Activated CD8-positive, alpha-beta T cell treated with anti-CD3 and anti-CD28 coated beads for 36 hours (primary cell): ENCODE measurements at regions not wholly inside any gene's neighbourhood (a gene's known extent, or its start where the extent isn't known, plus 50 kb on each side); places are given as distances from the start of the nearest gene placed in this dataset.

Experiments
- ATAC-seq: fragments of 200-7000 bp; cut with Tn5 transposase; one replicate; pipeline ENCODE4 v1.10.0; 2021; ENCODE audit warnings: mild to moderate bottlenecking, moderate library complexity
- CTCF ChIA-PET: fragments of 350-600 bp; sonication (Branson Sonifier 250); formaldehyde crosslinking; loops from one replicate; lab custom pipeline; 2021; ENCODE audit warnings: antibody characterized with exemption; lab: Charles Lee
- POLR2A ChIA-PET: fragments of 350-600 bp; sonication (Branson Sonifier 250); formaldehyde crosslinking; loops from one replicate; lab custom pipeline; 2021; ENCODE audit warnings: antibody characterized with exemption; lab: Charles Lee
- DNase-seq: peaks from one replicate; pipeline ENCODE4 v3.0.0-alpha.2; 2020
- H3K27ac Mint-ChIP-seq: one replicate; pipeline ENCODE4 v1.8.0; 2021; ENCODE audit warnings: mild to moderate bottlenecking, mixed read lengths
- H3K27me3 Mint-ChIP-seq: one replicate; pipeline ENCODE4 v1.8.0; 2021; ENCODE audit warnings: mixed read lengths
- H3K36me3 Mint-ChIP-seq: one replicate; pipeline ENCODE4 v1.8.0; 2021; ENCODE audit warnings: low read depth, mixed read lengths
- H3K4me1 Mint-ChIP-seq: one replicate; pipeline ENCODE4 v1.8.0; 2021; ENCODE audit warnings: low read depth, mixed read lengths
- H3K4me3 Mint-ChIP-seq: one replicate; pipeline ENCODE4 v1.8.0; 2021; ENCODE audit warnings: mild to moderate bottlenecking, moderate library complexity, mixed read lengths
- H3K9me3 Mint-ChIP-seq: one replicate; pipeline ENCODE4 v1.8.0; 2021; ENCODE audit warnings: mixed read lengths
- intact Hi-C: fragments of 100-400 bp; cut with micrococcal nuclease; formaldehyde crosslinking; loops from one replicate; pipeline ENCODE4 v1.10.0; 2022
- TF ChIP-seq, protein P1 (sequence below): fragments of 200-600 bp; IDR thresholded peaks from one replicate; pipeline ENCODE4 v1.8.0; 2022; ENCODE audit warnings: antibody characterized with exemption, mild to moderate bottlenecking

DNA sequence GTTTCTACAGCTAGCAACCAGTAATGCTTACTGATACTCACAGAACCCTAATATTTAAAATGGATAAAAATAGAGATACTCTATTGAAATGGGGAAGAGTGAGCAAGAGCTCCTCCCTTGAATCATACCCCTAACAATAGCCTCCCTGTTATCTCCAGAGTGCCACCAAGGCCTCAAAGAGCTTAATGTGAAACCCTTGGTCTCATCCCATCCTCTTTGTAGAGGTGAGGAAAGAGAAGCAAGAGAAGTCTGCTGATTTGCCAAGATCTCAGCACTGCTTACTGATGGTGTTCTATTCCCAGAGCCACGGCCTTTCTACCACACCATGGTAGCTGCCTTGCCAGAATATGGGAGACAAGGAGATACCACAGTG is 463.4 kb upstream of the PROK2 start:
- H3K4me3 Mint-ChIP-seq = no peak overlapping the region
- intact Hi-C loops = no loop called here
- no peak for DNase-seq
- no peaks in the 10 kb centered on the region for H3K36me3 Mint-ChIP-seq
- H3K27ac Mint-ChIP-seq = no peak overlapping the region
- CTCF ChIA-PET = no interaction called here
- H3K27me3 Mint-ChIP-seq = no peaks in the 10 kb centered on the region
- TF ChIP-seq, protein P1, sequence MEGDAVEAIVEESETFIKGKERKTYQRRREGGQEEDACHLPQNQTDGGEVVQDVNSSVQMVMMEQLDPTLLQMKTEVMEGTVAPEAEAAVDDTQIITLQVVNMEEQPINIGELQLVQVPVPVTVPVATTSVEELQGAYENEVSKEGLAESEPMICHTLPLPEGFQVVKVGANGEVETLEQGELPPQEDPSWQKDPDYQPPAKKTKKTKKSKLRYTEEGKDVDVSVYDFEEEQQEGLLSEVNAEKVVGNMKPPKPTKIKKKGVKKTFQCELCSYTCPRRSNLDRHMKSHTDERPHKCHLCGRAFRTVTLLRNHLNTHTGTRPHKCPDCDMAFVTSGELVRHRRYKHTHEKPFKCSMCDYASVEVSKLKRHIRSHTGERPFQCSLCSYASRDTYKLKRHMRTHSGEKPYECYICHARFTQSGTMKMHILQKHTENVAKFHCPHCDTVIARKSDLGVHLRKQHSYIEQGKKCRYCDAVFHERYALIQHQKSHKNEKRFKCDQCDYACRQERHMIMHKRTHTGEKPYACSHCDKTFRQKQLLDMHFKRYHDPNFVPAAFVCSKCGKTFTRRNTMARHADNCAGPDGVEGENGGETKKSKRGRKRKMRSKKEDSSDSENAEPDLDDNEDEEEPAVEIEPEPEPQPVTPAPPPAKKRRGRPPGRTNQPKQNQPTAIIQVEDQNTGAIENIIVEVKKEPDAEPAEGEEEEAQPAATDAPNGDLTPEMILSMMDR = no peak
- no peak for ATAC-seq
- no peaks in the 10 kb centered on the region for H3K9me3 Mint-ChIP-seq
- no peaks in the 10 kb centered on the region for H3K4me1 Mint-ChIP-seq
- POLR2A ChIA-PET = no interaction called here

DNA sequence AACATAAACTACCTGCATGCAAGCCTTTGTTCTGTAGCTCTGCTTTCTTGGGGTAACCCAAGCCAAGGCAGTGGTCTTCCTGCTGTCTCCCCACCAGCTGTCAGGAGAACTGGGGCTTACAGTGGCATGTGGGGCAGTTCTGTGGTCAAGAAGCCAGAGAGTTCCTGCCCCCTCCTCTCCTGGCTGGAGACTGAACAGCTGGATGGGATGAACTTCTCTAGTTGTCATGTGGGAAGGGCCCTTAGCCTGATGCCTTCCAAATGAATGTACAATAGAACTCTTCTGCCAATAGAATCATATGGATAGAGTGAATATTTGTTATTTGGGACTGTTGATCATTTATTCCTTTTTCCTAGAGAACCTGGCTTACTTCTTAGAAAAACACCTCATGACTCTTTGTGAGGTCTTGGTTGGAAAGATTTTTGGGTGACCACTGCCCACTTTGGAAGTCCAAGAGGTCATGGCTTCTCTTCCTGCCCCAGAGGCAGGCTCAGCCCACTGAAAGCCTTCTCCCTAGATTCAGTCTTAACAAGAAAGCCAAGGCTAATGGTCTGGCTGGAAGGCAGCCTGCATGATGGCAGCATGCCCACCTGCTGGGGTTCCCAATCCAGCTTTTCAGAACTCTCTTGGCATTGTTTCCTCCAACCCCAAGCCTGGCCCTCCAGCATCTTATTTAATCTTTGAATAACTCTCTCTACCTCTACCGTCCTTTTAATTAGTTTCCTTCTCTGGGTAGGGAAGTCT is 462.9 kb upstream of the PROK2 start:
- ATAC-seq (no peak), DNase-seq (no peak)
- no peaks in the 10 kb centered on the region for H3K4me1 Mint-ChIP-seq
- CTCF ChIA-PET = no interaction called here
- no peak overlapping the region for H3K27ac Mint-ChIP-seq
- no peaks in the 10 kb centered on the region for H3K9me3 Mint-ChIP-seq
- H3K36me3 Mint-ChIP-seq = no peaks in the 10 kb centered on the region
- intact Hi-C loops = no loop called here
- no peaks in the 10 kb centered on the region for H3K27me3 Mint-ChIP-seq
- no peak overlapping the region for H3K4me3 Mint-ChIP-seq
- TF ChIP-seq, protein P1 = no peak
- POLR2A ChIA-PET = interaction anchor here (0.6 kb wide), 1 partner anchor 510 kb away, joined by 3 read pairs; no protein-coding TSS in a partner anchor

DNA sequence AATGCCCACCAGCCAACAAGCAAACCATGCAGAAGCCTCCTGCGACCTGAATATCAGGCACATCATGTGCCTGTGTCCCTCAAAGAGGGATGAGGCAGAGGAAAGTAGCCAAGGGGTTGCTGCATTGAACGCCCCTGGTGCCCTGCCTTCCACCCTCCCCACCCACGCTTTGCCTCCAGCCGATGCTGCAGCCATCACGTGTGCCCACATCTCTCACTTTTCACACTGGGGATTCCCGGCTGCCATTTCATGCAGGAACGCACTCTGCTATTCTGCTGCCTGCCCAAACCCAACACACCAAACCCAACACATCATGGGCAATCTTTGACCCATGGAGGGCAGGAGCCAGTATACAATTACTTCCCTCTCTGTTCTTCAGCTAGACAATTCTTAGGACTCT is 462.2 kb upstream of the PROK2 start:
- Mint-ChIP-seq H3K4me3 (no peak overlapping the region), H3K36me3 (no peaks in the 10 kb centered on the region), H3K27ac (no peak overlapping the region), H3K27me3 (no peaks in the 10 kb centered on the region), H3K9me3 (no peaks in the 10 kb centered on the region), H3K4me1 (peaks cover 4% of the 10 kb centered on the region)
- intact Hi-C loops = no loop called here
- TF ChIP-seq, protein P1 = no peak
- ChIA-PET CTCF (no interaction called here), POLR2A (interaction anchor here (0.6 kb wide), 1 partner anchor 509 kb away, joined by 3 read pairs; no protein-coding TSS in a partner anchor)
- DNase-seq (no peak), ATAC-seq (no peak)

DNA sequence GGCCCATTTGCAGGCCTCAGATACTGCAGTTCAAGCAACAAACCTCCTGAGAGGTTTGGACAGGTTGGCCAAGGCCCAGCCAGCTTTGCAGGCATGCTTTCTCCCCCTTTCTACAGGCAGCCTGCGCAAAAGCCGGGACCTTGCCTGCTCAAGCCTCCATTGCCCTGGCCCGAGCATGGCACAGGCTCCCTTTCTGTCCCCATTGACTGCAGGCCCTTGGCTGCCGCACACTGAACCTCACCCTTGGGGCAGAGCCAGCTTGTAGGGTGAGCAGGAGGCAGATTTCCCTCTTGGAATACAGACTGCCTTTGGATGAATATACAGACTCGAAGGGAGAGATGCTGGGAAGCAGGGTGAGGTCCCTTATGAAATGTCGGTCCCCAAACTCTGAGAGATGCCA is 461.7 kb upstream of the PROK2 start:
- no peaks in the 10 kb centered on the region for H3K27me3 Mint-ChIP-seq
- no peak for ATAC-seq
- no peak overlapping the region for H3K4me3 Mint-ChIP-seq
- TF ChIP-seq, protein P1 = no peak
- CTCF ChIA-PET = no interaction called here
- intact Hi-C loops = no loop called here
- no peaks in the 10 kb centered on the region for H3K9me3 Mint-ChIP-seq
- peaks cover 5% of the 10 kb centered on the region for H3K4me1 Mint-ChIP-seq
- no peak for DNase-seq
- POLR2A ChIA-PET = no interaction called here
- H3K36me3 Mint-ChIP-seq = no peaks in the 10 kb centered on the region
- H3K27ac Mint-ChIP-seq = no peak overlapping the region

DNA sequence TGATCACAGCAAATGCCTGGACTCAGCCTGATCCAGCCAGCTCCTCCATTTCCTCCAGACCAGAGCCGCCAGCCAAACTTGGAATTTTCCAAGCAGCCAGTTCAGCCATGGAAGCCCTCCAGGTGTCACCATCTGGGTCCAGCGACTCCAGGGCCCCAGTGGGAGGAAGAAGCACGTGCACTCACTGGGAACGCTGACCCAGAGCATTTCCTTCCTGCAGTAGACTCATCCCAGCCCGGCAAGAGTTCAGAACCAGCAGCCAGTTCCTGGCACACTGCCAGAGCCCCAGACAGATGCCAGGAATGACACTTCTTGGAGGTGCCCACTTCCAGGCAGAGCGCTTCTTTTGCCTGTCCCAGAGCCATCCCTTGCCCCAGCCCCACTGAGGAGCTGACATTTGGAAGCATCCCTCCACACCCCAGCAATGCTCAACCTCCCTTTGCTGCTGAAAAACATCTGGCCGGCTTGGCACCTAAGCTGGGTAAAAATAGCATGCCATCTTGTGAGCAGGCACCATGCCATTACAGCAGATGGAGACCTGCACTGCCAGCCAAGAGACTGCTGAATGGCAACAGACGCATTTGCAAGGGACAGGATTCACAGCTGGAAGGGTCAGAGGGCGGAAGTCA is 460.3 kb upstream of the PROK2 start:
- POLR2A ChIA-PET = no interaction called here
- no peaks in the 10 kb centered on the region for H3K9me3 Mint-ChIP-seq
- H3K27ac Mint-ChIP-seq = no peak overlapping the region

More for the DNA sequence above, 460.3 kb upstream of the PROK2 start:
- Mint-ChIP-seq H3K4me1 (peaks cover 9% of the 10 kb centered on the region), H3K27me3 (no peaks in the 10 kb centered on the region), H3K4me3 (no peak overlapping the region), H3K36me3 (no peaks in the 10 kb centered on the region)
- intact Hi-C loops = no loop called here
- CTCF ChIA-PET = no interaction called here
- TF ChIP-seq, protein P1 = no peak
- no peak for ATAC-seq
- no peak for DNase-seq
